GM20431 (cell line): ENCODE measurements at regions not wholly inside any gene's neighbourhood (a gene's known extent, or its start where the extent isn't known, plus 50 kb on each side); places are given as distances from the start of the nearest gene placed in this dataset.

Source experiments
- in situ Hi-C: fragments of 300-500 bp; cut with MseI, MboI; formaldehyde crosslinking; loops from one replicate; pipeline ENCODE4 v1.15.0; 2020; ENCODE audit warnings: low sequenced_read_pairs; ENCODE audit not compliant: unreplicated experiment

DNA sequence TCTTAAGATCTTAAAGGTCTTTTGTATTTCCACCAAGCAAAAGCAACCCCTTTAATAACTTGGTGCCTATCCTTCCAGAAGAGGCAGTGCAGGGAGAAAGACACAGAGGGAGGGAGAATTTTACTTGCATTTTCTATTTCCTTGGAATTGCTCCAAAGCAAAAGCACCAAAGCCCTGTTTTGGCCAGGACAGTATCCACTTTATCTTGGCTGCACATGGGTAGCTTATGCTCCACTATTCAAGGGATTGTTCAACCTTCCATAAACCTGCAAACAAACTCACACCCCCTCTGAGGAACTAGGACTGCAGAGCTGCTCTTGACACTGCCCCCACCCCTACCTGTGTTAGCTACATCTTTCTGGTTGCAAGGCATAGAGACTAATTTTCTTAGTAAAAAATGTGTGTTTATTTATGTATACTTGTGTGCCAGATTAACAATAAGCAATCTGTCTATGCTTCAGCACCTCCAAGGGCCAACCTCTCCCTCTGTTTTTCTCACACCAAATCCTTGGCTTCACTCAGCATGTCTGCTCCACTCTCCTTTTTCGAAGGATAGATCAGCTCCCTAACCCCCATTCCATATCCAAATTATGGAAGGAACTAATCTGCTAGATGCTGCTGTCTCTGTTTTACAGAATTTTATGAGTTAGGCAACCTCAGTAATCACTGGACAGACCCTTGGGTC, 68.1 kb upstream of the KLF12 start:
- in situ Hi-C loops, result no loop called here

DNA sequence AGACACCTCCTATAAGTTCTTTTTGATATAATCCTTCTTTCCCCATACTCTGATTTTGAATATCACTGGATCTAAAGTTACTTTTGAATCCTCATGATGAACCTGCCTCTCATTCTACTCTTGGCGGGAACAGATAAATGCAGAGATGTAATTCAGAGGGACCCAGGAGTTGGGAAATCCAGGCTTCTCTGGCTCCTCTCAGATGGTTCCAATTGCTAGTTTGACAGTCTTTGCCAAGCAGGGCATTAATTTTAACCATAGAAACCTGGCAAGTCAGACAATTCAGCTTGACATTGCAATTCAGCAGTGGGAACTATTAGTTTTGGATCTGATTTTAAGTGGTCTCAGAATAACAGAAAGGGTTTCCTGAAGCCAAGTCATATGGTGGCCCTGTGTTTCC, 67.3 kb upstream of the KLF12 start:
- in situ Hi-C loops, result no loop called here

- in situ Hi-C loops, result no loop called here
Measured at GRCh38 chr13:74200081-74200480, 65.9 kb upstream of the KLF12 start.

DNA sequence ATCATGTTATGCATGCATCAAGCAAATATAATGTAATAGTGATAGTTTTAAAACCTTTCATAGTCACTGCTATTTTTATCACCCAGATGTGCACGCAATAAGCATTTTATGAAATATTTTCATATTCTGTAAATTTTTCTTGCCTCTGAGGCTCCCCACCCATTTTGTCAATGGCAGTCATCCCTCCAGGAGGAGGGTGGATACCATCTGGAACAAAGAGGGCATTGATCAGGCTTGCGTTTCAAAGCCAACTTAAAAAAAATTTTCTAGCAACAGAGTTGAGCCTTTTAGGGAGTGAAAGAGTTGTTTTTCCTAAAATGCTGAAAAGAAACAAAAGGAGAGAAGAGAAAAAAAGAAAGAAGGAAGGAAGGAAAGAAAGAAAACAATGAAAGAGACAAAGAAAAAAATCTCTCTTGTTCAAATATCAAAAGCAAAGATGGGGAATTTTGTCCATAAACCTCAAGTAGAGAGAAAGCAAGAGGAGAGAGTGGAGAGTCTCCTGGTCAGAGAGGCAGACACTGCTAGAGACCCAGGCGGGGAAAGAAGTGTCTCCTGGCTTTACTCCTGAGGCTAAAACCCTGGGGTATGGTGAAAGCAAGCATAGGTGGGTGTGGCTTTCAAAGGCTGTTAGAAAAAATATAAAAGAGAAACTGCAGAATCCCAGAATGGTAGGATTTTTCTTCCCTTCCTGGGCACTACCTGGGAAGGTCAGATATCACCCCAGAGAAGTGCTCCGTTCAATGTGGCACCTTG, 63.6 kb upstream of the KLF12 start:
- in situ Hi-C loops, result no loop called here

DNA sequence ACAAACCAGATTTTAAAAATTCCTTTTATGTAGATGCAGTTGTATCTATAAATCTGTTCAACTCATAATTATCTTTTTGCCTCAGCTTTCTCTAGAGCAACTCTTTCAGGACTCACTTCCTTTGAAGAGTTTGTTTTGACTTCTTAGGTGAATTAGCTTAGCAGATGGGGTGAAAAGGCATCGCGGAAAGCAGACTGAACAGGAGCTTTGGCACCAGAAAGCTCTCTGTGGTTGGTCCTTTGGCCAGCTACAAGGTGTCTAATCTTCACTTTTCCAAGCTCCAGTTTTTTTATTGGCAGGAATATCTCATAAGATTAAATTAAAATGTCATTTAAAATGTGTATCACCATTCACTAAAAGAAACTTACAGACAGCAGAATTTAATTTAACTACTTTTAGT, 60.6 kb upstream of the KLF12 start:
- in situ Hi-C loops, result no loop called here

GRCh38 chr13:74193391-74193790, 59.2 kb upstream of the KLF12 start:
- in situ Hi-C loops, result no loop called here

GRCh38 chr13:74191410-74191809, 57.2 kb upstream of the KLF12 start:
- in situ Hi-C loops, result no loop called here

- in situ Hi-C loops, result no loop called here
Measured at GRCh38 chr13:74190999-74191398, 56.8 kb upstream of the KLF12 start.

DNA sequence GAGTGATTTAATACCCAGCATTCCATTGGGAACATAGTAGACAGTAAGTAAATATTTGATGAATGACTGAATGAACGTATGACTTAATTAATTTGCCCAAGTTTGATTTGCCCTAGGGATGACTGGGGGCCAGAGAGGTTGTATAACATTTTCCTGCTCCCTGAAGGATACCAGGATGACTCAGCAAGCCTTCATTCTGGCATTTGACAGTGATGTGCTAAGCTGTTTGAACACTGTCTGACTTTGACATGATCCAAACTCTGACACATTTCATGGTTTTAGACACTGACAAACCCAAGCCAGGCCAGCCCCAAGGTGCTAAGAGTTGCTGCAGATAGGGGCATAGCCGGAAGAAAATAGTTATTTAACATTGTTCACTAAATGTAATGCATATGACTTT, 53.4 kb upstream of the KLF12 start:
- in situ Hi-C loops, result no loop called here

DNA sequence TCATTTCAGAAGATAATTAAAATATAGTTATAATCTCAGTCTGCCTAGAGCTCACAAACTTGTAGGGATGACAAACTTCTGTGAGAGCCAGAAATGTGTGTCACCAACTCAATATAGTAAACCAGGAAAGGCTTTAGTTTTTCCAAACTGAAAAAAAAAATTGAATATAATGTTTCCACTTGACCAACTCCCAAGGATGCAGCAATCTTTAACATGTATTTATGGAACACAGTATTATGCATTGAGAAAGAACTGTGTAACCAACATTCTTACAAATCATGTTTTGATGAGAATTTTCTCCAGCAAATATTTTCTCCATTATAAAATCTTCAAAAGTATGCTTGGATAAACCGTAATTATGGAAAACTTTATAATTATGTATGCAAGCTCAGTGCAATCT, 50.1 kb upstream of the KLF12 start:
- in situ Hi-C loops, result no loop called here
